ENCODE measurements at regions not wholly inside any gene's neighbourhood (a gene's known extent, or its start where the extent isn't known, plus 50 kb on each side); places are given as distances from the start of the nearest gene placed in this dataset.

DNA sequence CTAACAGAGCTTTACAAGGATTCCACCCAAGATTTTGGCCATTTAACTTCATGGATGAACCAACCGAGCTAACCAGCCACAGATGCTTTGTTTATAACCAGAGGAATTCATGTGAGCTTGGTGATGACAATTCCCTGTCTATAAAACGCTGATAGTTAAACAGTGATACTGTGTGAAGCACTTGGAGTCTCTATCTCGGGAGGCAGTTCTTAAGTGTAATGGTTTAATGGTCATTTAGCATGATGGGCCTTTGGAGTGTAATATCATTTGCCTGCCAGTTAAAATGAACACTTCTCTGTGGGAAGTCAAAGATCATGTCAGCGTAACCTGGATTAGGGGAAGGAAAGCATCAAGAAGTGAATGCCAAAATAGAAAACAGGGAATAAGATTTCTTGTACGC lies 368.6 kb upstream of the THRB start:
- Mint-ChIP-seq H3K36me3 (no peaks in the 10 kb centered on the region), H3K27ac (no peak overlapping the region), H3K4me3 (no peak overlapping the region), H3K27me3 (no peaks in the 10 kb centered on the region), H3K4me1 (no peaks in the 10 kb centered on the region), H3K9me3 (peaks cover 0 to 5% (median 3%) of the 10 kb centered on the region in 8 donors)
- CTCF ChIA-PET (ENCODE audit: partially characterized antibody) = no interaction called here
- no peaks in the 10 kb centered on the region for H3K27me3 ChIP-seq (ENCODE audit: insufficient read depth, low read length)
- H3K36me3 ChIP-seq (ENCODE audit: insufficient read depth, low read length) = no peaks in the 10 kb centered on the region
- POLR2A ChIA-PET (ENCODE audit: partially characterized antibody) = no interaction called here
- no peak overlapping the region for H3K4me3 ChIP-seq (ENCODE audit: low read length in 2 of 2)
- H3K4me1 ChIP-seq (ENCODE audit: insufficient read depth, low read length) = no peaks in the 10 kb centered on the region
- intact Hi-C loops (cut with micrococcal nuclease) = no loop called here
- DNase-seq = no peak
- H3K9me3 ChIP-seq (ENCODE audit: control insufficient read depth in 1 of 2, low read length in 2 of 2) = no peaks in the 10 kb centered on the region
- H3K27ac ChIP-seq (ENCODE audit: low read depth, low read length) = no peak overlapping the region

DNA sequence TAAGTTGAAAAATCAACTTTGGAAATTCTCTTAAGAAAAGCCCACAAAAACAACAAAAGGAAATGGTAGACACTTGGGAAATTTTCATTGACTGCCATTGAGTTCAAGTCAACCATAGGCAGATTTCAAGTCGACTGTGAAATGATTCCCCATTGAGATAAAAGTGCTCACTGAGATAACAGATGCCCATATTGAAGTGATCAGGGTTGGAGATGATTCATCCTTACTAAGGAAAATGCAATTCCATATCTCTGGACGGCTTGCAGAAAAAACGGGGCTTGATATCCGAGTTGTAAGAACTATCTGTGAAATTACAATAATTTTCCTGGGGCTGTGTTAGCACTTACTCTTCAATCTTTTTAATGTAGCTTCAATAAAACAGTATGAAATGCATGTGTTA lies 373.1 kb upstream of the THRB start:
- Mint-ChIP-seq H3K4me1 (no peaks in the 10 kb centered on the region), H3K27ac (no peak overlapping the region), H3K9me3 (peaks cover 0 to 7% (median 3%) of the 10 kb centered on the region in 8 donors), H3K27me3 (no peaks in the 10 kb centered on the region), H3K4me3 (no peak overlapping the region), H3K36me3 (no peaks in the 10 kb centered on the region)
- no peak for DNase-seq
- no peaks in the 10 kb centered on the region for H3K27me3 ChIP-seq (ENCODE audit: insufficient read depth, low read length)
- H3K27ac ChIP-seq (ENCODE audit: low read depth, low read length) = no peak overlapping the region
- no peaks in the 10 kb centered on the region for H3K4me1 ChIP-seq (ENCODE audit: insufficient read depth, low read length)
- CTCF ChIA-PET (ENCODE audit: partially characterized antibody) = no interaction called here
- intact Hi-C loops (cut with micrococcal nuclease) = no loop called here
- POLR2A ChIA-PET (ENCODE audit: partially characterized antibody) = no interaction called here
- H3K4me3 ChIP-seq (ENCODE audit: low read length in 2 of 2) = no peak overlapping the region
- no peaks in the 10 kb centered on the region for H3K9me3 ChIP-seq (ENCODE audit: control insufficient read depth in 1 of 2, low read length in 2 of 2)
- no peaks in the 10 kb centered on the region for H3K36me3 ChIP-seq (ENCODE audit: insufficient read depth, low read length)

DNA sequence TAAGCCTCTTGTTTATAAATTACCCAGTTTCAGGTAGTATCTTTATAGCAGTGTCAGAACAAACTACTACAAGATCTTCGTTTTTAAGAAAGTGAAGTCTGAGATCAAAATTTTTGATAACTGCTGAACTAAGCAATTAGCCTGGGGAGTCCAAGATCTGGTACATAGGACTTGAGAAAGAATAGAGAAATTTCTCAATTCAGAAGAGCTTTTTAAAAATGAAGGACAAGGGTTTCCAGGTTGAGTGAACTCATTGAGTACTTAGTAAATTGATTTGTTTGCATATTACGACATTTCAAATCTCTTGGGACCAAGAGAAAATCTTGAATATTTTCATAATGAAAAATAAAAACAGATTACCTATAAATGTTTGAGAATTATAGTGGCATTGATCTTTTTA lies 386.6 kb upstream of the THRB start:
- Mint-ChIP-seq H3K27ac (no peak overlapping the region), H3K9me3 (peaks cover 0 to 18% (median 5%) of the 10 kb centered on the region in 8 donors), H3K4me3 (no peak overlapping the region), H3K27me3 (no peaks in the 10 kb centered on the region), H3K4me1 (no peaks in the 10 kb centered on the region), H3K36me3 (no peaks in the 10 kb centered on the region)
- ChIA-PET CTCF (ENCODE audit: partially characterized antibody) (no interaction called here), POLR2A (ENCODE audit: partially characterized antibody) (no interaction called here)
- Histone ChIP-seq H3K4me3 (ENCODE audit: low read length in 2 of 2) (no peak overlapping the region), H3K27ac (ENCODE audit: low read depth, low read length) (no peak overlapping the region), H3K27me3 (ENCODE audit: insufficient read depth, low read length) (no peaks in the 10 kb centered on the region), H3K4me1 (ENCODE audit: insufficient read depth, low read length) (no peaks in the 10 kb centered on the region), H3K36me3 (ENCODE audit: insufficient read depth, low read length) (no peaks in the 10 kb centered on the region), H3K9me3 (ENCODE audit: control insufficient read depth in 1 of 2, low read length in 2 of 2) (no peaks in the 10 kb centered on the region)
- DNase-seq = no peak
- intact Hi-C loops (cut with micrococcal nuclease) = no loop called here

DNA sequence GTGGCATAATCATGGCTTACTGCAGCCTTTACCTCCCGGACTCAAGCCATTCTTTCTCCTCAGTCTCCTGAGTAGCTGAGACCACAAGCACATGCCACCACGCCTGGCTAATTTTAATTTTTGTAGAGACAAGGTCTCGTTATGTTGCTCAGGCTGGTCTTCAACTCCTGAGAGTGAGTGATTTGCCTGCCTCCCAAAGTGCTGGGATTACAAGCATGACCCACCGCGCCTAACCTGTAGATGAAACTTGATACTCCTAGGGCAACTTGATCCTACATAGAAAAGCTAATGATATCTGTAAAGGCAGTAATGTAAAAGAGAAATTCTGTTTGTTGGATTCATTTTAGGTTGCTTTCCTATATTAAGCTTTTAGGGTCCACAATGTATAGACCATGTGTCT lies 391.9 kb upstream of the THRB start:
- ChIA-PET POLR2A (ENCODE audit: partially characterized antibody) (no interaction called here), CTCF (ENCODE audit: partially characterized antibody) (no interaction called here)
- no peak overlapping the region for H3K4me3 Mint-ChIP-seq
- no peaks in the 10 kb centered on the region for H3K36me3 Mint-ChIP-seq
- no peaks in the 10 kb centered on the region for H3K27me3 Mint-ChIP-seq
- no peaks in the 10 kb centered on the region for H3K36me3 ChIP-seq (ENCODE audit: insufficient read depth, low read length)
- no peaks in the 10 kb centered on the region for H3K4me1 ChIP-seq (ENCODE audit: insufficient read depth, low read length)
- no peaks in the 10 kb centered on the region for H3K27me3 ChIP-seq (ENCODE audit: insufficient read depth, low read length)
- DNase-seq = no peak
- no peak overlapping the region for H3K4me3 ChIP-seq (ENCODE audit: low read length in 2 of 2)
- H3K9me3 Mint-ChIP-seq = peaks cover 0 to 5% (median 0%) of the 10 kb centered on the region in 8 donors
- intact Hi-C loops (cut with micrococcal nuclease) = no loop called here
- no peaks in the 10 kb centered on the region for H3K4me1 Mint-ChIP-seq
- no peak overlapping the region for H3K27ac ChIP-seq (ENCODE audit: low read depth, low read length)
- no peaks in the 10 kb centered on the region for H3K9me3 ChIP-seq (ENCODE audit: control insufficient read depth in 1 of 2, low read length in 2 of 2)
- no peak overlapping the region for H3K27ac Mint-ChIP-seq

DNA sequence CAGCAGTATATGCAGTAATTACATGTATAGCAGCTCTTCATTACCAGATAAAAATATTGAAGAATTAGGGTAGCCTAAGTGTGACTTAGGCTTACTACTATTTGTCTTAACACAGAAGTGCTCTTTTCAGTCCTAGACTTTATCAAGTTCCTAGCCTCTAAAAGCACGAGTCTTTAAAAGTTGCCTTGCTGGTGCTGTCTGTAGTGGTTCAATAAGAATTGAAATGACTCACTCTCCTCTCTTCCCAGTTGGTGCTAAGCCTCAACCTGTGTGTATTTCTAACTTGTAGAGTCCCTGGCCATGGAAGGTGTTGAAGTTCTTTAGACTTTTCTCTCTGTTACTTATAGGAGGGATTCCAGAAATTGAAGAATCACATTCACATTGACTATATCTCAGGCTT lies 395.4 kb upstream of the THRB start:
- Histone ChIP-seq H3K27ac (ENCODE audit: low read depth, low read length) (no peak overlapping the region), H3K27me3 (ENCODE audit: insufficient read depth, low read length) (no peaks in the 10 kb centered on the region), H3K36me3 (ENCODE audit: insufficient read depth, low read length) (no peaks in the 10 kb centered on the region), H3K9me3 (ENCODE audit: control insufficient read depth in 1 of 2, low read length in 2 of 2) (no peaks in the 10 kb centered on the region), H3K4me3 (ENCODE audit: low read length in 2 of 2) (no peak overlapping the region), H3K4me1 (ENCODE audit: insufficient read depth, low read length) (no peaks in the 10 kb centered on the region)
- Mint-ChIP-seq H3K27ac (no peak overlapping the region), H3K9me3 (peaks cover 0 to 4% (median 0%) of the 10 kb centered on the region in 8 donors), H3K4me1 (no peaks in the 10 kb centered on the region), H3K27me3 (no peaks in the 10 kb centered on the region), H3K4me3 (no peak overlapping the region), H3K36me3 (no peaks in the 10 kb centered on the region)
- ChIA-PET CTCF (ENCODE audit: partially characterized antibody) (no interaction called here), POLR2A (ENCODE audit: partially characterized antibody) (no interaction called here)
- intact Hi-C loops (cut with micrococcal nuclease) = no loop called here
- no peak for DNase-seq

DNA sequence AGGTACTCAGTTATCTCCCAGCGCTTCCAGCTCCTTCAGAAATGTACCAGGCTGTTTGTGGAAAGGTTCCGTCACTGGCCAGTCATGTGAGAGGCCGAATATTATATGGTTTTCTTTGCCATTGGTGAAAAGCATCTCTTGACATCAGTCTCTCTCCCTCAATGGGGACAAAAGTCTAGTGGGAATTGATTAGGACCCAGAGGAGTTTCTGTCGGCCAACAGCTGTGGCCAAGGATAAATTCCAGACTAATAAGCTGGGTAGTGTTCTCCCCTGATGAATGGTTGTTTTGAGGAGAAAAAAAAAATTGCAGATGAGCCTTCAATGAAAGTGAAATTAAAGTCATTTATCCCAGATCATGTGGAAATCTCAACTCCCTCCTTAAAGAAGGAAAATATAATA lies 404.7 kb upstream of the THRB start:
- Mint-ChIP-seq H3K27ac (no peak overlapping the region), H3K9me3 (peaks cover 0 to 4% (median 2%) of the 10 kb centered on the region in 8 donors), H3K4me1 (no peaks in the 10 kb centered on the region), H3K36me3 (no peaks in the 10 kb centered on the region), H3K27me3 (no peaks in the 10 kb centered on the region), H3K4me3 (no peak overlapping the region)
- ChIA-PET CTCF (ENCODE audit: partially characterized antibody) (no interaction called here), POLR2A (ENCODE audit: partially characterized antibody) (no interaction called here)
- no peak overlapping the region for H3K27ac ChIP-seq (ENCODE audit: low read depth, low read length)
- no peaks in the 10 kb centered on the region for H3K4me1 ChIP-seq (ENCODE audit: insufficient read depth, low read length)
- no peak for DNase-seq
- no peaks in the 10 kb centered on the region for H3K27me3 ChIP-seq (ENCODE audit: insufficient read depth, low read length)
- H3K4me3 ChIP-seq (ENCODE audit: low read length in 2 of 2) = no peak overlapping the region
- H3K9me3 ChIP-seq (ENCODE audit: control insufficient read depth in 1 of 2, low read length in 2 of 2) = no peaks in the 10 kb centered on the region
- intact Hi-C loops (cut with micrococcal nuclease) = no loop called here
- H3K36me3 ChIP-seq (ENCODE audit: insufficient read depth, low read length) = no peaks in the 10 kb centered on the region

DNA sequence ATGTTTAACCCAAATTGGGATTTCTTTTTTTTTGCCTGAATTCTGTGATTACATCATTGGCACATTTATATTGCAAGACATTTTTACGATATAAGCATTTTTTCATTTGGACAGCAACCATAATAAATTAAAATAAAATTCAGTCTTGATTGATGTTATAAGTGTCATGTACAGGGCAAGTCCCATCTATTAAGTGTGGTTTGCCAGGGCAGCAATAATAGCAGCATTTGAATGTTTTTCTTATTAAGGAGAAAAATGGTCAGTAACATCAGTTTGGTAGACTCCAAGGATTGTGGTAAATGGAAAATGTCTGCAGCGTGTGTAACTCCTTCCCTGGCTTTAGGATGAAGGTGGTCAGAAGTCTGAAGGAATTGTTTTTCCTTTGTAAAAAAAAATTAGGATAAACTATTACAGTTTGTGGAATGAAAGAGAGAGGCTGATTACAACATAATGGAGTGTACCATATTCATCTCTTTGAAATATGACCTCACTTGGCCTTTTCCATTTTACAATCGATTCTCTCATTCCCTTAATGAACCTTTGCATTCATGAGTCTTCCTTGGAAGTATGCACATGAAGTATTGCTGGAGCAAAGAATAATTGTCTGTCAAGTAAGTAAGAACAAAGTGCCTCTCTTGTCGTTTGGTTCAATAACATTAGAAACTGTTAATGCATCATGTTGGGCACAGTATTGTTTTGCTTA lies 405.4 kb upstream of the THRB start:
- intact Hi-C loops (cut with micrococcal nuclease) = no loop called here
- Histone ChIP-seq H3K27ac (ENCODE audit: low read depth, low read length) (no peak overlapping the region), H3K4me1 (ENCODE audit: insufficient read depth, low read length) (no peaks in the 10 kb centered on the region), H3K27me3 (ENCODE audit: insufficient read depth, low read length) (no peaks in the 10 kb centered on the region), H3K4me3 (ENCODE audit: low read length in 2 of 2) (no peak overlapping the region), H3K36me3 (ENCODE audit: insufficient read depth, low read length) (no peaks in the 10 kb centered on the region), H3K9me3 (ENCODE audit: control insufficient read depth in 1 of 2, low read length in 2 of 2) (no peaks in the 10 kb centered on the region)
- Mint-ChIP-seq H3K27ac (no peak overlapping the region), H3K4me3 (no peak overlapping the region), H3K4me1 (no peaks in the 10 kb centered on the region), H3K9me3 (peaks cover 0 to 6% (median 3%) of the 10 kb centered on the region in 8 donors), H3K27me3 (no peaks in the 10 kb centered on the region), H3K36me3 (no peaks in the 10 kb centered on the region)
- no peak for DNase-seq
- ChIA-PET POLR2A (ENCODE audit: partially characterized antibody) (no interaction called here), CTCF (ENCODE audit: partially characterized antibody) (no interaction called here)

DNA sequence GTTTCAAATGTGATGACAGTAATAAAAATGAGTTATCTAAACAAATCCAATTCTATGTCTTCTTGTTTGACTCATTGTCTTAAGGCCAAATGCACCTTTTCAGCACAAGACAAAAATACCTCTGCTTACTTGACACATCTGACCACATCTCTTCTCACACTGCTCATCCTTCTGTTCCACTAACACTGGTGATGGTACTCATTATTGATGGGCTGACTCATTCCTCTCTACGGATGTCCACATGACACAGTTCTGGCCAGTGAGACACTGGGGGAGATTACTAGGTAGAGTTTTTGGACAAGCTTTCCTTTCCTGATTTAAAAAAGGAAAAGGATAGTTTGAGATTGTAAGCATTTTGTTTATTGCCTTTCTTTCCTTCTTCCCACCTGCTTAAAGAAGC lies 410.6 kb upstream of the THRB start:
- Histone ChIP-seq H3K27ac (ENCODE audit: low read depth, low read length) (no peak overlapping the region), H3K4me3 (ENCODE audit: low read length in 2 of 2) (no peak overlapping the region), H3K9me3 (ENCODE audit: control insufficient read depth in 1 of 2, low read length in 2 of 2) (no peaks in the 10 kb centered on the region), H3K4me1 (ENCODE audit: insufficient read depth, low read length) (no peaks in the 10 kb centered on the region), H3K36me3 (ENCODE audit: insufficient read depth, low read length) (no peaks in the 10 kb centered on the region), H3K27me3 (ENCODE audit: insufficient read depth, low read length) (no peaks in the 10 kb centered on the region)
- Mint-ChIP-seq H3K9me3 (peaks cover 0 to 10% (median 3%) of the 10 kb centered on the region in 8 donors), H3K27me3 (no peaks in the 10 kb centered on the region), H3K4me1 (no peaks in the 10 kb centered on the region), H3K36me3 (no peaks in the 10 kb centered on the region), H3K27ac (no peak overlapping the region), H3K4me3 (no peak overlapping the region)
- ChIA-PET CTCF (ENCODE audit: partially characterized antibody) (no interaction called here), POLR2A (ENCODE audit: partially characterized antibody) (no interaction called here)
- intact Hi-C loops (cut with micrococcal nuclease) = no loop called here
- no peak for DNase-seq
